ENCODE measurements at regions not wholly inside any gene's neighbourhood (a gene's known extent, or its start where the extent isn't known, plus 50 kb on each side); places are given as distances from the start of the nearest gene placed in this dataset.

DNA sequence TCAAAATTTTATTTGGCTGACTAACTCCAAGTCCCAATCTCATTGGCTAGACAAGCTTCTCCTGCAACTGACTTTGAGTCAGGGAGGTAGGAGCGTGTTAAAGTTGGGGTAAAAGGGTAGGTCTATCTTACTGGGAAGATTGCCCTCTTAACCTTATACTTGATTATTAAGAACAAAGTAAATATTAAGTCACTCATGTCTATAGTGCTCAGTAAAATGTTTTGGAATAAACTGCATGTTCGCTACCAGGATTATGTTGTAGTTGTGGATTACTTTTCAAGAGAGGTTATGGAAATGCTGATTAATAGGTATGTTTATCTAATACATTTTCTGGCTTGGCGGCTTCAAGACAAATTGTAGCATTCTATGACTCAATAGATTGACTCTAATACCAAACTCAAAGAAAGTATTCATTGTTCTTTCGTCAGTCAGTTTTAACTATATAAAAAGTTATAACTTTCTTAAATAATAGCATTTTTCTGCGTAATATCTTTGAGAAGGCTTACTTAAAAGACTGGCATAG lies 539.1 kb downstream of the PSAT1 start:
- TF ChIP-seq, protein P1, sequence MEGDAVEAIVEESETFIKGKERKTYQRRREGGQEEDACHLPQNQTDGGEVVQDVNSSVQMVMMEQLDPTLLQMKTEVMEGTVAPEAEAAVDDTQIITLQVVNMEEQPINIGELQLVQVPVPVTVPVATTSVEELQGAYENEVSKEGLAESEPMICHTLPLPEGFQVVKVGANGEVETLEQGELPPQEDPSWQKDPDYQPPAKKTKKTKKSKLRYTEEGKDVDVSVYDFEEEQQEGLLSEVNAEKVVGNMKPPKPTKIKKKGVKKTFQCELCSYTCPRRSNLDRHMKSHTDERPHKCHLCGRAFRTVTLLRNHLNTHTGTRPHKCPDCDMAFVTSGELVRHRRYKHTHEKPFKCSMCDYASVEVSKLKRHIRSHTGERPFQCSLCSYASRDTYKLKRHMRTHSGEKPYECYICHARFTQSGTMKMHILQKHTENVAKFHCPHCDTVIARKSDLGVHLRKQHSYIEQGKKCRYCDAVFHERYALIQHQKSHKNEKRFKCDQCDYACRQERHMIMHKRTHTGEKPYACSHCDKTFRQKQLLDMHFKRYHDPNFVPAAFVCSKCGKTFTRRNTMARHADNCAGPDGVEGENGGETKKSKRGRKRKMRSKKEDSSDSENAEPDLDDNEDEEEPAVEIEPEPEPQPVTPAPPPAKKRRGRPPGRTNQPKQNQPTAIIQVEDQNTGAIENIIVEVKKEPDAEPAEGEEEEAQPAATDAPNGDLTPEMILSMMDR (IDR thresholded peaks at IDR 0.05; ENCODE audit: control extremely low read depth in 1 of 3, insufficient read depth in 1 of 3, low read depth in 1 of 3, low read length in 3 of 3) = no peak
- TF ChIP-seq NRF1 (IDR thresholded peaks at IDR 0.05; ENCODE audit: low read depth, low read length) (no peak), EZH2 (IDR thresholded peaks at IDR 0.05; ENCODE audit: low read depth, low read length, severe bottlenecking) (no peak), CEBPB (IDR thresholded peaks at IDR 0.05; ENCODE audit: low read depth, low read length) (no peak), MAFK (IDR thresholded peaks at IDR 0.05; ENCODE audit: low read depth, low read length) (no peak), POLR2A (IDR thresholded peaks at IDR 0.05; ENCODE audit: control extremely low read depth in 1 of 2, low read depth in 2 of 2, low read length in 2 of 2) (no peak), TEAD4 (IDR thresholded peaks at IDR 0.05; ENCODE audit: low read depth, low read length) (no peak), JUN (IDR thresholded peaks at IDR 0.05; ENCODE audit: low read depth, low read length) (no peak), POLR2AphosphoS5 (IDR thresholded peaks at IDR 0.05; ENCODE audit: low read depth, low read length) (no peak), SP4 (IDR thresholded peaks at IDR 0.05; ENCODE audit: low read length) (no peak), SRF (IDR thresholded peaks at IDR 0.05; ENCODE audit: low read depth, low read length) (no peak)
- TF ChIP-seq, protein P2, sequence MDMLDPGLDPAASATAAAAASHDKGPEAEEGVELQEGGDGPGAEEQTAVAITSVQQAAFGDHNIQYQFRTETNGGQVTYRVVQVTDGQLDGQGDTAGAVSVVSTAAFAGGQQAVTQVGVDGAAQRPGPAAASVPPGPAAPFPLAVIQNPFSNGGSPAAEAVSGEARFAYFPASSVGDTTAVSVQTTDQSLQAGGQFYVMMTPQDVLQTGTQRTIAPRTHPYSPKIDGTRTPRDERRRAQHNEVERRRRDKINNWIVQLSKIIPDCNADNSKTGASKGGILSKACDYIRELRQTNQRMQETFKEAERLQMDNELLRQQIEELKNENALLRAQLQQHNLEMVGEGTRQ (IDR thresholded peaks at IDR 0.05; ENCODE audit: low read length) = no peak
- TF ChIP-seq, protein P3, sequence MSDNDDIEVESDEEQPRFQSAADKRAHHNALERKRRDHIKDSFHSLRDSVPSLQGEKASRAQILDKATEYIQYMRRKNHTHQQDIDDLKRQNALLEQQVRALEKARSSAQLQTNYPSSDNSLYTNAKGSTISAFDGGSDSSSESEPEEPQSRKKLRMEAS (IDR thresholded peaks at IDR 0.05) = no peak
